ENCODE measurements at regions not wholly inside any gene's neighbourhood (a gene's known extent, or its start where the extent isn't known, plus 50 kb on each side); places are given as distances from the start of the nearest gene placed in this dataset.

GRCh38 chr14:100674897-100675619 lies 51.6 kb upstream of the DLK1 start:
- Histone ChIP-seq H3K9me3 (ENCODE audit: control insufficient read depth in 1 of 2, insufficient read depth in 1 of 2, low read depth in 1 of 2, low read length in 2 of 2) (no peaks in the 10 kb centered on the region), H3K4me1 (ENCODE audit: control insufficient read depth in 1 of 2, insufficient read depth in 2 of 2, low read length in 2 of 2) (peaks cover 0 to 11% of the 10 kb centered on the region in 2 experiments; a peak in 1 of 4 replicates), H3K4me3 (replicated peaks in 1 of 2; ENCODE audit: low read depth in 1 of 2, low read length in 2 of 2) (no peak overlapping the region), H3K27me3 (ENCODE audit: insufficient read depth, low read length) (no peaks in the 10 kb centered on the region), H3K79me2 (ENCODE audit: insufficient read depth, low read length) (no peaks in the 10 kb centered on the region), H3K9ac (ENCODE audit: low read length) (no peak overlapping the region), H3K9me2 (ENCODE audit: insufficient read depth) (no peaks in the 10 kb centered on the region), H2AFZ (ENCODE audit: low read depth, low read length, poor library complexity, severe bottlenecking) (no peak overlapping the region), H4K20me1 (ENCODE audit: insufficient read depth) (no peaks in the 10 kb centered on the region), H3K36me3 (ENCODE audit: control insufficient read depth in 1 of 2, insufficient read depth in 2 of 2, low read length in 2 of 2) (no peaks in the 10 kb centered on the region), H3K27ac (ENCODE audit: low read depth, low read length) (no peak overlapping the region), H3K4me2 (ENCODE audit: low read length) (no peak overlapping the region)
- TF ChIP-seq POLR2AphosphoS5 (IDR thresholded peaks at IDR 0.05; ENCODE audit: low read depth, low read length) (no peak), EZH2 (IDR thresholded peaks at IDR 0.05) (no peak), EGR1 (IDR thresholded peaks at IDR 0.05; ENCODE audit: low read depth) (no peak), ZFX (IDR thresholded peaks at IDR 0.05) (no peak), SP1 (IDR thresholded peaks at IDR 0.05; ENCODE audit: low read depth) (no peak), ATF3 (IDR thresholded peaks at IDR 0.05) (no peak), EZH2phosphoT487 (IDR thresholded peaks at IDR 0.05; ENCODE audit: borderline replicate concordance) (no peak), YY1 (IDR thresholded peaks at IDR 0.05; ENCODE audit: extremely low read depth, insufficient replicate concordance, low read depth, low read length) (no peak), POLR2A (IDR thresholded peaks at IDR 0.05; ENCODE audit: borderline replicate concordance, extremely low read depth, insufficient read depth, insufficient read length) (no peak), FOSL1 (IDR thresholded peaks at IDR 0.05; ENCODE audit: low read depth) (no peak), JUND (IDR thresholded peaks at IDR 0.05) (no peak), SRF (IDR thresholded peaks at IDR 0.05; ENCODE audit: low read depth) (no peak)
- intact Hi-C loops (cut with micrococcal nuclease), result no loop called here
- ATAC-seq (no peak), DNase-seq (ENCODE audit: low read depth, low spot score) (no peak)
- ChIA-PET POLR2A (no interaction called here), RAD21 (ENCODE audit: low non-redundant PET in 1 of 2, low total read pairs in 2 of 2, uncharacterized antibody in 2 of 2, unreplicated experiment in 2 of 2) (no interaction called here), CTCF (interaction anchor here (1.8 kb wide), 1 partner anchor 12 kb away, joined by 6 read pairs; no protein-coding TSS in a partner anchor)
- no TSS peak for BruUV-seq (replicated peaks)

All from HCT116 (cell line).